Common myeloid progenitor, CD34-positive (primary cell): ENCODE measurements at regions not wholly inside any gene's neighbourhood (a gene's known extent, or its start where the extent isn't known, plus 50 kb on each side); places are given as distances from the start of the nearest gene placed in this dataset.

ENCODE experiments used
- CTCF ChIA-PET: fragments of 350-600 bp; sonication (Branson Sonifier 250); formaldehyde crosslinking; loops from one replicate; lab custom pipeline; 2021; ENCODE audit warnings: antibody characterized with exemption; lab: Charles Lee
- POLR2A ChIA-PET: fragments of 350-600 bp; sonication (Branson Sonifier 250); formaldehyde crosslinking; loops from one replicate; lab custom pipeline; 2021; ENCODE audit warnings: antibody characterized with exemption; lab: Charles Lee
- DNase-seq, 3 donors: peaks; one replicate each; pipeline versions ENCODE4 v3.0.0 to v3.0.0-alpha.2; 2013
- H3K27ac ChIP-seq, 2 experiments: 1 replicate in 1 of 2; 2 replicates in 1 of 2; pipeline ENCODE4 v1.7.0; 2013; ENCODE audit warnings: inconsistent platforms in 2 of 2, low read length in 2 of 2, mild to moderate bottlenecking in 2 of 2, low read depth in 1 of 2, moderate library complexity in 1 of 2; ENCODE audit not compliant: severe bottlenecking in 2 of 2, insufficient read depth in 1 of 2, poor library complexity in 1 of 2
- H3K27me3 ChIP-seq, 5 experiments: replicated peaks in 2 of 5; 1 replicate in 3 of 5; 2 replicates in 2 of 5; pipeline versions ENCODE4 v1.6.1 to v1.7.0; 2013; ENCODE audit warnings: low read length in 4 of 5, mild to moderate bottlenecking in 2 of 5, moderate library complexity in 2 of 5, inconsistent platforms in 1 of 5; ENCODE audit not compliant: insufficient read depth in 5 of 5, control insufficient read depth in 4 of 5
- H3K36me3 ChIP-seq, 4 experiments: 1 replicate in 2 of 4; 2 replicates in 2 of 4; pipeline versions ENCODE4 v1.6.1 to v1.7.0; 2013; ENCODE audit warnings: low read length in 3 of 4, control low read depth in 1 of 4, mild to moderate bottlenecking in 1 of 4; ENCODE audit not compliant: control insufficient read depth in 4 of 4, insufficient read depth in 4 of 4
- H3K4me1 ChIP-seq, 4 experiments: 1 replicate in 3 of 4; 2 replicates in 1 of 4; pipeline versions ENCODE4 v1.6.1 to v1.7.1; 2013; ENCODE audit warnings: low read length in 3 of 4, mild to moderate bottlenecking in 3 of 4, control low read depth in 1 of 4, inconsistent platforms in 1 of 4, moderate library complexity in 1 of 4; ENCODE audit not compliant: control insufficient read depth in 4 of 4, insufficient read depth in 4 of 4; ENCODE audit errors: control extremely low read depth in 1 of 4
- H3K4me3 ChIP-seq, 7 experiments: 1 replicate in 4 of 7; 2 replicates in 3 of 7; pipeline versions ENCODE4 v1.5.1 to v1.7.0; 2013; ENCODE audit warnings: mild to moderate bottlenecking in 7 of 7, low read length in 6 of 7, moderate library complexity in 6 of 7, inconsistent platforms in 2 of 7, low read depth in 2 of 7, control low read depth in 1 of 7; ENCODE audit not compliant: insufficient read depth in 4 of 7, control insufficient read depth in 1 of 7; ENCODE audit errors: extremely low read depth in 1 of 7
- H3K9me3 ChIP-seq, 5 experiments: 1 replicate in 4 of 5; 2 replicates in 1 of 5; pipeline versions ENCODE4 v1.6.1 to v1.7.1; 2013; ENCODE audit warnings: low read length in 4 of 5, mild to moderate bottlenecking in 2 of 5, inconsistent platforms in 1 of 5, low read depth in 1 of 5, moderate library complexity in 1 of 5; ENCODE audit not compliant: control insufficient read depth in 4 of 5, insufficient read depth in 2 of 5; ENCODE audit errors: control extremely low read depth in 1 of 5
- WGBS: methylation state at CpG from one replicate; pipeline ENCODE4 v1.1.5; 2013; ENCODE audit not compliant: insufficient coverage; 5-methylcytosine and 5-hydroxymethylcytosine counted together

- no peaks in the 10 kb centered on the region for H3K36me3 ChIP-seq
- ChIA-PET CTCF (no interaction called here), POLR2A (no interaction called here)
- H3K9me3 ChIP-seq, result no peaks in the 10 kb centered on the region
- no peak for DNase-seq
- H3K27me3 ChIP-seq, result no peaks in the 10 kb centered on the region
- H3K4me1 ChIP-seq, result peaks cover 0 to 2% (median 0%) of the 10 kb centered on the region in 4 experiments
- WGBS, result 88% methylated on average over 1 of the region's 3 CpGs
- no peak overlapping the region for H3K4me3 ChIP-seq
- H3K27ac ChIP-seq, result no peak overlapping the region
These were observed 178.5 kb downstream of the GPAM start for GRCh38 chr10:112005044-112005443.

GRCh38 chr10:112006407-112006806 lies 177.2 kb downstream of the GPAM start:
- H3K9me3 ChIP-seq, result no peaks in the 10 kb centered on the region
- no peaks in the 10 kb centered on the region for H3K27me3 ChIP-seq
- peaks cover 0 to 2% (median 0%) of the 10 kb centered on the region in 4 experiments for H3K4me1 ChIP-seq
- no peak for DNase-seq
- 93% methylated on average over 2 of the region's 2 CpGs for WGBS
- CTCF ChIA-PET, result no interaction called here
- no peak overlapping the region for H3K27ac ChIP-seq
- no peaks in the 10 kb centered on the region for H3K36me3 ChIP-seq
- POLR2A ChIA-PET, result no interaction called here
- no peak overlapping the region for H3K4me3 ChIP-seq

- Histone ChIP-seq H3K36me3 (no peaks in the 10 kb centered on the region), H3K9me3 (no peaks in the 10 kb centered on the region), H3K27me3 (no peaks in the 10 kb centered on the region), H3K27ac (no peak overlapping the region), H3K4me3 (no peak overlapping the region), H3K4me1 (peaks cover 0 to 2% (median 0%) of the 10 kb centered on the region in 4 experiments)
- no peak for DNase-seq
- WGBS, result 99% methylated on average over 7 of the region's 7 CpGs
- CTCF ChIA-PET, result no interaction called here
- POLR2A ChIA-PET, result no interaction called here
These were observed 176.7 kb downstream of the GPAM start for GRCh38 chr10:112006831-112007230.

GRCh38 chr10:112022196-112022595 lies 161.4 kb downstream of the GPAM start:
- H3K4me1 ChIP-seq, result no peaks in the 10 kb centered on the region
- H3K27ac ChIP-seq, result no peak overlapping the region
- H3K4me3 ChIP-seq, result no peak overlapping the region
- CTCF ChIA-PET, result no interaction called here
- POLR2A ChIA-PET, result no interaction called here
- WGBS, result no CpG with 5 or more reads among the region's 1 CpG
- no peak for DNase-seq
- no peaks in the 10 kb centered on the region for H3K9me3 ChIP-seq
- no peaks in the 10 kb centered on the region for H3K36me3 ChIP-seq
- H3K27me3 ChIP-seq, result no peaks in the 10 kb centered on the region

GRCh38 chr10:112024079-112024478 lies 159.5 kb downstream of the GPAM start:
- no peak for DNase-seq
- ChIA-PET POLR2A (no interaction called here), CTCF (no interaction called here)
- H3K27ac ChIP-seq, result no peak overlapping the region
- H3K36me3 ChIP-seq, result no peaks in the 10 kb centered on the region
- H3K4me3 ChIP-seq, result no peak overlapping the region
- H3K9me3 ChIP-seq, result no peaks in the 10 kb centered on the region
- H3K4me1 ChIP-seq, result no peaks in the 10 kb centered on the region
- no peaks in the 10 kb centered on the region for H3K27me3 ChIP-seq

GRCh38 chr10:112025228-112025627 lies 158.3 kb downstream of the GPAM start:
- Histone ChIP-seq H3K4me3 (no peak overlapping the region), H3K27me3 (no peaks in the 10 kb centered on the region), H3K9me3 (peaks cover 0 to 3% (median 0%) of the 10 kb centered on the region in 5 experiments), H3K27ac (no peak overlapping the region), H3K36me3 (no peaks in the 10 kb centered on the region), H3K4me1 (no peaks in the 10 kb centered on the region)
- 97% methylated on average over 4 of the region's 4 CpGs for WGBS
- POLR2A ChIA-PET, result no interaction called here
- CTCF ChIA-PET, result no interaction called here
- no peak for DNase-seq

- no peak overlapping the region for H3K27ac ChIP-seq
- 60% methylated on average over 4 of the region's 4 CpGs for WGBS
- POLR2A ChIA-PET, result no interaction called here
These were observed 157.1 kb downstream of the GPAM start for GRCh38 chr10:112026438-112026837.

More at GRCh38 chr10:112026438-112026837, 157.1 kb downstream of the GPAM start:
- Histone ChIP-seq H3K36me3 (no peaks in the 10 kb centered on the region), H3K4me1 (no peaks in the 10 kb centered on the region), H3K4me3 (no peak overlapping the region), H3K27me3 (no peaks in the 10 kb centered on the region), H3K9me3 (peaks cover 0 to 4% (median 1%) of the 10 kb centered on the region in 5 experiments)
- CTCF ChIA-PET, result no interaction called here
- DNase-seq, result no peak
